RPMI8226 (cell line): ENCODE measurements at regions not wholly inside any gene's neighbourhood (a gene's known extent, or its start where the extent isn't known, plus 50 kb on each side); places are given as distances from the start of the nearest gene placed in this dataset.
A peak's percentile ranks its signal among the peaks of the same experiment; 100 is the strongest.
"Not testable (repeated sequence)": the region's sequence is repeated elsewhere in the genome, so short reads cannot be mapped to it uniquely, and the experiment has no call there.

Experiments
- DNase-seq: peaks from one replicate; pipeline ENCODE4 v3.0.0-alpha.2; 2015

DNA sequence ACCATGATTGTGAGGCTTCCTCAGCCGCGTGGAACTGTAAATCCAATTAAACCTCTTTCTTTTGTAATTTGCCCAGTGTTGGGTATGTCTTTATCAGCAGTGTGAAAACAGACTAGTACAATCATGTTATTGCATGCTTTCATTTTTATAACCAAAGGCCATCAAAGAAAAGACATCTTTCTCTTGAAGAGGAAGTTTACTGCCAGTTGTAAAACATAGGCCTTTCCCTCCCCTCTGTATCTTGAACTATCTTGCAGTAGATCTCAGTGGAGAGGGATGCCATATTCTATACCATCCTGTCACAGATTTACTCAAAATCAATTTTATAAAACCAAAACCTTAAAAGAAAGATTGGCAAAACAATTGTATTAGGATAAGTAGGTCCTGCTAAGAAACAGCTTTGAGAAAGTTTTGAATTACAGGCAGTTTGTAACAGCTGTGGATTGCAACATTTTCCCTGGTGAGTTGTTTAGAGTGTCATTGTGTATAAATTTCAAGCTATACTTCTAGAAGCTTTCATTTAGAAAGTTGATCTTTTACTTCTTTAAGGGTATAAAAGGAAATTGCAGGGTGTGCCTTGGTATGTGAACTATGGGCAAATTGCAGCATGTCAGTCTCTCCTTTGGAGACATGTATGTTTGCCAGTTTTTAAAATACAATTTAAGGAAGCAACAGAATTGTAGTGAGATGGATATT lies 128.0 kb downstream of the ATP23 start:
- DNase-seq = no peak

GRCh38 chr12:58071994-58072393 lies 130.6 kb downstream of the ATP23 start:
- DNase-seq = no peak

DNA sequence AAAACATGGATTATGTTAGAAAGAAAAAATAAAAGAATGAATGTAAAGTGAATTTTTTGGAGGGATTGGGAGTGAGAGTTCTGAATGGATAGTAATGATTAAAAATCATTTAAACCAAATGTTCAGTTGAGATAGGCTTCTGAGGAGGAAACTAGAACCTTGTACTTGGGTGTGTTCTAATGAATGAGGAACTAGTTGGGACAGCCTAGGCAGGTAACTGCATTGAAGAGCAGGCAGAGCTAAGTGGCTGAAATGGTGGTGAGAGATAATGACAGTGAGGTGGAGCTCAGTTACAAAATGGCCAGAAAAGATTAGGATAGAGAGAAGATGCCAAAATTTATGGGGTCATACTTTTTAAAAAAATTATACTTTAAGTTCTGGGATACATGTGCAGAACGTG lies 132.9 kb downstream of the ATP23 start:
- DNase-seq = no peak

GRCh38 chr12:58079806-58080205 lies 138.4 kb downstream of the ATP23 start:
- DNase-seq = no peak

DNA sequence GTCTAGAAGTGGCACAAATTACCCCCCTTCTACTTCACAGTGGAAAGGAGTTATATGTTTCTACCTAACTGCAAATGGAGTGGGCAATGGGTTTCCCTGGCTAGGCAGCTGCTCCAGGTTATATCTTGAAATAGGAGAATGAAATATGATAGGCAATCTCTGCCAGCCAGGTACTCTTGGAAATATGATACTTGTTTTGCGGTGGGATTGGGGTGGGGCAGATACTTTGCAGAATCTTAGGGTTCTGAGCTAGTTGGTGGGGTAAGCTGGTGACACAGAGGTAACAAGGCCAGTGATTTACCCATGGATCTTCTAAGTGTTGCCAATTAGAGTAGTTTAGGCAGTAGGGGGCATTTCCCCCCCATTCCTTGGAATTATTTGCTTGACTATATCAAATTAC lies 140.1 kb downstream of the ATP23 start:
- DNase-seq = no peak

GRCh38 chr12:58082996-58083395 lies 141.6 kb downstream of the ATP23 start:
- no peak for DNase-seq

DNA sequence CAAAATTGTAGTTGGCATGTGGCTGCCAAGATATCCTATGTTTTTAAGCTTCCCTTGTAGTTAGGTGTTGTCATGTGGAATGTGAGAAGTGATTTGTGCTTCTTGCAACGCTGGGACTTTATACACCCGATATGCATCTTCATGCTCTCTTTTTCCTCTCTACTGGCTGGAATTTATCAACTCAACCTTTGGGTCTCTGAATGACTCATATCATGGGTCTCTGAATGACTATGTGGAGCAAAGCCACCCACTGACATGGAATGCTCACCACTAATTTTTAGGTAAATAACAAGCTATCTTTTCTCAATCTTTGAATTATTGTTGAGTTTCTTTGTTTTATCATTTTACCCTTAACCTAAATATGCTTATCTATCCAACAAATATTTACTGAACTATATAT lies 144.6 kb downstream of the ATP23 start:
- DNase-seq = no peak

DNA sequence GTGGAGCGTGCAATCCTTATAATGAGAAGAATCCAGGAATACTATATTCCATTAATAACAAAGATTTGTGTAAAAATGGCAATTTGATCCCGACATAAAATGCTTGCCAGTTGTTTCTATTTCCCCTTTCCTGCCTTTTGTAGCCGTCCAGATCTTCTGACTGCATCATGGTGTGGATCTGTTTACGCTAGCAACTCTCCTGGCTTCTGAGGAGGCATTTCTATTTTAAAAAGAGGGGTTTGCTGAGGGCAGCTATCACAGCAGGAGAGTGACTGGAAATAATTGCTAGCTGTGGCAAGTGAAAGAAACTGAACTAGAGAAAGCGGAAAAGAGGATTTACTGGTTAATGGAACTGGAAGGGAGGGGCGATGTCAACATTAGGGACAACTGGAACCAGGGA lies 145.6 kb downstream of the ATP23 start:
- DNase-seq = no peak

- no peak for DNase-seq
Observed at GRCh38 chr12:58087423-58088127, 146.2 kb downstream of the ATP23 start.

DNA sequence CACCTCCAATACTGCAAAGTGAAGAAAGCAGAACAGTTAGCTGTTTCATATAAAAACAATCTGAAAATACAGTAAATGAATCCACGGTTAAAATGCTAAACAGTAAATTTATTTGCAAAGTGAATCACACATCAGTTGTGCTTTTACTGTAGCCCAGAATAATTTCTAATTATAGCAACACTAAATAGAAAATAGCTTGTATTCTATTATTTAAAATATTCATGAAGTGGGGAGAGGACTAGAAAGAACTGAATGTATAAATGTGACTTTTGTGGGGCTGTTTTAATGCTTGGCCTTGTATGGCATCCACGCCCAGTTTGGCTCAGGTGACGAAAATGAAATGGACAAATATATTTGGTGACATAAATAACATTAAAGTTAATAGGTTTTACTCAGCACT lies 148.2 kb downstream of the ATP23 start:
- no peak for DNase-seq

- DNase-seq = no peak
Observed at GRCh38 chr12:58090685-58091084, 149.3 kb downstream of the ATP23 start.

GRCh38 chr12:58095002-58095401 lies 153.6 kb downstream of the ATP23 start:
- DNase-seq = peak; percentile 9

GRCh38 chr12:58097741-58098140 lies 156.4 kb downstream of the ATP23 start:
- DNase-seq = no peak

GRCh38 chr12:58099476-58099875 lies 158.1 kb downstream of the ATP23 start:
- DNase-seq = no peak

DNA sequence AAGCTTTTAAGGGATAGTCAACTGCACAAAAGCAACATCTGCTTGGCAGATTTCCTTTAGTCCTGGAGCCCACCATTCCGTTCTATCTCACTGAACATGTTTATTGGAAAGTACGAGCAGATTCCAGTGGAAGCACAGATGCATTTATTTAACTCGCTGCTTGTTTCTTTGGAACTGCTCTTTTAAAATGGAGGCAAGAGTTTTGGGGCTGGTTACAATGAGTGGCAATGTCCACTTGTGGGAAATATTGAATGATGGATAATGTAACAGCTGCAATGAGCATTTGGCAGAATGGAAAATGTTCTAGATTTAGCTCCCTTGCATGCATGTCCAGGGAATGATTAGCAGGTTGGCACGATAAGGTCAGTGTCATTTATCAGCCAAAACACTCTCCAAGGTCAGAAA lies 163.0 kb downstream of the ATP23 start:
- DNase-seq = no peak

- DNase-seq = no peak
Observed at GRCh38 chr12:58105225-58106119, 164.1 kb downstream of the ATP23 start.

DNA sequence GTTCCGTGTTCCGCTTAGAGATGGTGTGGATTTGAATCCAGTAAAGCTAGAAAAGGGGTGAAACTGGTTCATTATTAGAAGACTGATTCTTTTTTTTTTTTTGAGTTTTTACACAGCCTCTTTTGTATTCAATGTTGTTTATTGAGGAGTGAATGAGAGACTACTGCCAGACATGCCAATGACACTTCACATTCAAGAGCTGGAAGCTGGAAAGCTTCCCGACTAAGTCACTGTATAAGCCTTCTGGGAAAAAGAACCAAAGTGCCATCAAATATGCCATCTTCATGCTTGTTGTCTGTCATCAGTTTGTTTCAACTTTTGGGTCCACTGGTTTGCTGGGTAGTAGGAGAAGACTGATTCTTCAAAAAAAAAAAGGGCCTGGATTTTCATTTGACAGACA lies 164.8 kb downstream of the ATP23 start:
- no peak for DNase-seq

DNA sequence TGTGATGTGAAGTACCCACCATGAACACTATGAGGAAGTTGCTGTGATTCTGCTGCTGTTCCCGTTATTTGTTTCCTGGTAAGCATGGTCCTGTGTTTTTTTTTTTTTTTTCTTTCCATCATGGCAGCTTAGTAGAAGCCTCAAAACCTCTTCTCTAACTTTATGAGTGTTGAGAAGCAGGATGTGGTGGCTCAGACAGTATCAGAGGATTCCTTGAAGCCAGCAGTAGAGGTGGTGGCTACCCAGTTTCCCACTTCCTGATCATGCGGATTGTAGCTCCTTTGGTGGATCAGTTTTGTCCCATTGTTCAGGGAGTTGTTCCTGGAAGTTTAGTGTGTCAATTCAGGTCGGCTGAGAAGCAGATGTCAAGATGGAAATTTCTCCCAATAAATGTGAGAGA lies 175.8 kb downstream of the ATP23 start:
- no peak for DNase-seq

DNA sequence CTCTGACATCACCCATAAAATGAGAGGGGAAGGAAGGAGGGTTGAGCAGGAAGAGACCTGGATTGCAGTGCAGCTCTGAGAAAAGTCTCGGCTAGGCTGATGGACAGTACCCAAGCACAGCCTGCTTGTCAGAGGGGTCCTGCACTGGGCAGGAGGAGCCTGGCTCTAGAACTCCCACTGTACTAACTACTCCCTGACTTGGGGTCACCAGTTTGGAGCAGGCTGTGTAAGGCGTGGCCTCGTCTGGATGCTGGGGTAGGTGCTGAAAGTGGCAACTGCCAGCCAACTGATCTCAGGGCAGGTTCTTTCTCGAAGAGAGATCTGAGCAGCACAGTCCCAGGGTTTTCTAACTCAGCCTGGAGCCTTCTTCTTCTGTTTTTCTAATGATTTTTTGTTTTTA lies 176.3 kb downstream of the ATP23 start:
- DNase-seq = no peak

- DNase-seq = not testable (repeated sequence)
Observed at GRCh38 chr12:58125761-58126160, 184.4 kb downstream of the ATP23 start.

- DNase-seq = no peak
Observed at GRCh38 chr12:58131986-58132755, 190.8 kb downstream of the ATP23 start.

DNA sequence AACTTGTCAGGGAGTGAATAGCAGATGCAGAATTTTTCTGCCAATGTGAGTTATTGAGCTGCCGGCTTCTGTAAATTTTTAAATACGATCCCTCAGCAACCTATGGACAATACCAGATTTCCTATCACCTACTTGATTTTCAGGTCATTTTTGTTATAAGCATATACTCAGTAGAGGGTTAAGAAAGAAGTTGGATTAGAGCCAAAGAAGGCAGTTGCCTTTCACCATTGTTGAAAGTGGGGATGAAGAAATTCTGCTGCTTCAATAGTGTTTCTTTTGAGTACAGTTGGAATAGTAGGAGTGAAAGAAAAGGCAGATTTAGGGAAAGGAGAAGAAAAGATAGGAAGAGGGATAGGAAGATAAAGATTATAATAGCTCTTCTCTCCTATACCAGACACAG lies 197.1 kb downstream of the ATP23 start:
- no peak for DNase-seq

- DNase-seq = no peak
Observed at GRCh38 chr12:58139894-58140293, 198.5 kb downstream of the ATP23 start.
